ENCODE measurements at regions not wholly inside any gene's neighbourhood (a gene's known extent, or its start where the extent isn't known, plus 50 kb on each side); places are given as distances from the start of the nearest gene placed in this dataset.

GRCh38 chr11:131253142-131253655 lies 117.2 kb upstream of the NTM start:
- Histone ChIP-seq H3K4me1 (ENCODE audit: insufficient read depth, low read length, severe bottlenecking) (no peaks in the 10 kb centered on the region), H3K79me2 (ENCODE audit: insufficient read depth, low read length) (no peaks in the 10 kb centered on the region), H4K20me1 (ENCODE audit: insufficient read depth, low read length) (no peaks in the 10 kb centered on the region), H3F3A (ENCODE audit: insufficient read depth, low read length) (no peaks in the 10 kb centered on the region), H3K9me2 (ENCODE audit: low read depth, low read length) (no peaks in the 10 kb centered on the region), H2AFZ (ENCODE audit: low read length) (no peak overlapping the region), H3K27me3 (ENCODE audit: insufficient read depth, low read length) (no peaks in the 10 kb centered on the region), H3K36me3 (ENCODE audit: insufficient read depth, low read length) (no peaks in the 10 kb centered on the region), H3K9me3 (ENCODE audit: low read length) (no peaks in the 10 kb centered on the region), H3K4me3 (ENCODE audit: low read depth, low read length, poor library complexity, severe bottlenecking) (no peak overlapping the region), H3K27ac (ENCODE audit: low read depth, low read length, poor library complexity, severe bottlenecking) (no peak overlapping the region), H3K9ac (ENCODE audit: low read length) (no peak overlapping the region), H3K4me2 (ENCODE audit: low read length) (no peak overlapping the region)
- TF ChIP-seq CTCF (IDR thresholded peaks at IDR 0.05; ENCODE audit: low read length) = no peak
- TF ChIP-seq EZH2 (IDR thresholded peaks at IDR 0.05; ENCODE audit: borderline replicate concordance, low read length) = no peak

- no peaks in the 10 kb centered on the region for H4K20me1 ChIP-seq (ENCODE audit: insufficient read depth, low read length)
- no peaks in the 10 kb centered on the region for H3K9me3 ChIP-seq (ENCODE audit: low read length)
- no peaks in the 10 kb centered on the region for H3F3A ChIP-seq (ENCODE audit: insufficient read depth, low read length)
- no peak overlapping the region for H3K4me2 ChIP-seq (ENCODE audit: low read length)
- H3K27ac ChIP-seq (ENCODE audit: low read depth, low read length, poor library complexity, severe bottlenecking) = no peak overlapping the region
- H3K9ac ChIP-seq (ENCODE audit: low read length) = no peak overlapping the region
- no peak for TF ChIP-seq CTCF (IDR thresholded peaks at IDR 0.05; ENCODE audit: low read length)
- no peak for TF ChIP-seq EZH2 (IDR thresholded peaks at IDR 0.05; ENCODE audit: borderline replicate concordance, low read length)
- no peaks in the 10 kb centered on the region for H3K27me3 ChIP-seq (ENCODE audit: insufficient read depth, low read length)
- H3K4me3 ChIP-seq (ENCODE audit: low read depth, low read length, poor library complexity, severe bottlenecking) = no peak overlapping the region
- no peaks in the 10 kb centered on the region for H3K79me2 ChIP-seq (ENCODE audit: insufficient read depth, low read length)
- H3K4me1 ChIP-seq (ENCODE audit: insufficient read depth, low read length, severe bottlenecking) = no peaks in the 10 kb centered on the region
- no peak overlapping the region for H2AFZ ChIP-seq (ENCODE audit: low read length)
- no peaks in the 10 kb centered on the region for H3K9me2 ChIP-seq (ENCODE audit: low read depth, low read length)
- no peaks in the 10 kb centered on the region for H3K36me3 ChIP-seq (ENCODE audit: insufficient read depth, low read length)
Observed at GRCh38 chr11:131253656-131254151, 116.7 kb upstream of the NTM start.

- Histone ChIP-seq H3K9me3 (ENCODE audit: low read length) (no peaks in the 10 kb centered on the region), H3K27ac (ENCODE audit: low read depth, low read length, poor library complexity, severe bottlenecking) (no peak overlapping the region), H3K9ac (ENCODE audit: low read length) (no peak overlapping the region)
Observed at GRCh38 chr11:131254254-131254653, 116.2 kb upstream of the NTM start.

More at GRCh38 chr11:131254254-131254653, 116.2 kb upstream of the NTM start:
- Histone ChIP-seq H3K4me3 (ENCODE audit: low read depth, low read length, poor library complexity, severe bottlenecking) (no peak overlapping the region), H3K9me2 (ENCODE audit: low read depth, low read length) (no peaks in the 10 kb centered on the region), H3F3A (ENCODE audit: insufficient read depth, low read length) (no peaks in the 10 kb centered on the region), H3K79me2 (ENCODE audit: insufficient read depth, low read length) (no peaks in the 10 kb centered on the region), H3K4me1 (ENCODE audit: insufficient read depth, low read length, severe bottlenecking) (no peaks in the 10 kb centered on the region), H3K27me3 (ENCODE audit: insufficient read depth, low read length) (no peaks in the 10 kb centered on the region), H2AFZ (ENCODE audit: low read length) (no peak overlapping the region), H3K36me3 (ENCODE audit: insufficient read depth, low read length) (no peaks in the 10 kb centered on the region), H3K4me2 (ENCODE audit: low read length) (no peak overlapping the region), H4K20me1 (ENCODE audit: insufficient read depth, low read length) (no peaks in the 10 kb centered on the region)
- TF ChIP-seq EZH2 (IDR thresholded peaks at IDR 0.05; ENCODE audit: borderline replicate concordance, low read length) (no peak), CTCF (IDR thresholded peaks at IDR 0.05; ENCODE audit: low read length) (no peak)

Data from OCI-LY1 (cell line).